Inflammatory macrophage (primary cell): ENCODE measurements at regions not wholly inside any gene's neighbourhood (a gene's known extent, or its start where the extent isn't known, plus 50 kb on each side); places are given as distances from the start of the nearest gene placed in this dataset.

Experiments used
- DNase-seq, 2 donors: peaks; one replicate each; pipeline ENCODE4 v3.0.0-alpha.2; 2020 to 2022

- DNase-seq = no peak
Measured at GRCh38 chr18:14905350-14905749, 157.4 kb downstream of the ANKRD30B start.

- DNase-seq = no peak
Measured at GRCh38 chr18:14905979-14906378, 158.0 kb downstream of the ANKRD30B start.

DNA sequence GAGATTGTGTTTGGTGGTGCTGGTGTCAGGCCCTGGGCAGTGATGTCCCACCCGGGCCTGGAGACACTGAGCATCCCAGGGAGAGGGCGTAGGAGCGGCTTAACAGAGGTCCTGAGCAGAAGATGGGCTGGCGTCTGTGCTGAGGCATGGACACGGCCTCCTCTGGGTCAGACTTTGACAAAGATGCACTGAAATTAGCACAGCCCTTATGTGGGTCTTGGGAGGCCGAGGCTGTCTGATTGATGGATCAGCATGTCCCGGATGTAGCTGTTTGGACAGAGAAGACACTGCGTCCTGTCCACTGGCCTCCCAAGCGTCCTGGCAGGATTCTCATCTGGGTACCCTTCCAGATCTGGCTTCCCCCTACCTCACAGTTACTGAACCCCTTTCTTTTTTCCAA, 159.4 kb downstream of the ANKRD30B start:
- no peak for DNase-seq

GRCh38 chr18:14908541-14908940, 160.6 kb downstream of the ANKRD30B start:
- no peak for DNase-seq

GRCh38 chr18:14912967-14913366, 165.0 kb downstream of the ANKRD30B start:
- no peak for DNase-seq

DNA sequence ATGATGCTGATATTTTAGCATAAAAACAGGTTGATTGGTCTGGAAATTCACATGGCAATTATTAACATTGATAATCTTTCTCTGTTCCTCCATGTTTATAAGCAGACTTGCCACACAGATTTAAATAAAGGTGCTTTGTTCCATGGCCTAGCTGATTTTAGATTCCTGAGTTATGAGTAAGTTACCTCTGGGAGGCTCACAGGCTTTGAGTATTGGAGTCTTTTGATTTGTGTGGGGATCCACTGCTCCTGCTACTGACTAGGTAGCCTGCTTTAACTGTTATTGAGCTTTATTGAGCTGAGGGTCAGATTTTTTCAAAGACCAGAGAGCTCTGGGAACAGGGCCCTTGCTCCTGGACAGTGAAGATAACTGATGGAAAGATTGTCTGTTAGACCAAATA, 166.1 kb downstream of the ANKRD30B start:
- DNase-seq = no peak

- no peak for DNase-seq
Measured at GRCh38 chr18:14914771-14915170, 166.8 kb downstream of the ANKRD30B start.

DNA sequence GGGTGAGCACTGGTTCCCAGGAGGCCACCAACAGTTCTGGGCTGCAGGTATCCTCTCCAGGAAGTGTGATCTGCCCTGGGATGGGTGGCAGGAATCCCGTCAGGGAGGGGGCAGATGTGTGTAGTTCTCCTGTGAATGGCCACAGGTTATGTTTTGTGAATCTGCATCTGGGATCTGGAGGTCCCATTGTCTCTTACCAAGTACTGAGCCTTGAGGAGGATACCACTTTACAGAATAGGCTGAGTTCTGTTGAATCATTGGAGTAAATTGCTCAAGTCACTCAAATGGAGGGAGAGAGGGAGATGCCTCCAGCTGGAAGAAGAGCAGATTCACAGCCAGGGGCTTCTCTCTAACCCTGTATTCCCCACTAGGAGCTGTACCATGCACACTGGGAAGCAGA, 168.2 kb downstream of the ANKRD30B start:
- DNase-seq = no peak

GRCh38 chr18:14916851-14917250, 168.9 kb downstream of the ANKRD30B start:
- no peak for DNase-seq

- DNase-seq = no peak
Measured at GRCh38 chr18:14917311-14917710, 169.3 kb downstream of the ANKRD30B start.

- DNase-seq = no peak
Measured at GRCh38 chr18:14919666-14920065, 171.7 kb downstream of the ANKRD30B start.

- no peak for DNase-seq
Measured at GRCh38 chr18:14921031-14921430, 173.1 kb downstream of the ANKRD30B start.

- DNase-seq = no peak
Measured at GRCh38 chr18:14921547-14921946, 173.6 kb downstream of the ANKRD30B start.

DNA sequence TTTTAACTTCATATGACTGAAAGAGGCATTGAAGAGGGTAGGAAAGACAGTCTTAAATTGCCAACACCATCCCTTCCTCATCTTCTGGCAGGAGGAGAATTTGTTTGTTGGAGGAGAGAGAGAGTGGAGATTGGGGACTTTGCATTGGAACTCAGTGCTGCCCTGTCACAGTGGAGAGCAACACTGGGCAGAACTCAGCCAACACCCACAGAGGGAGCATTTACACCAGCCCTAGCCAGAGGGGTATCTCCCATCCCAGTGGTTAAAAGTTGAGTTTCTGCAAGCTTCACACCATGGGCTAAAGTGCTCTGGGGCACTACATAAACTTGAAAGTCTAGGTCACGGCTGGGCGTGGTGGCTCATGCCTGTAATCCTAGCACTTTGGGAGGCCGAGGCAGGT, 174.1 kb downstream of the ANKRD30B start:
- no peak for DNase-seq

DNA sequence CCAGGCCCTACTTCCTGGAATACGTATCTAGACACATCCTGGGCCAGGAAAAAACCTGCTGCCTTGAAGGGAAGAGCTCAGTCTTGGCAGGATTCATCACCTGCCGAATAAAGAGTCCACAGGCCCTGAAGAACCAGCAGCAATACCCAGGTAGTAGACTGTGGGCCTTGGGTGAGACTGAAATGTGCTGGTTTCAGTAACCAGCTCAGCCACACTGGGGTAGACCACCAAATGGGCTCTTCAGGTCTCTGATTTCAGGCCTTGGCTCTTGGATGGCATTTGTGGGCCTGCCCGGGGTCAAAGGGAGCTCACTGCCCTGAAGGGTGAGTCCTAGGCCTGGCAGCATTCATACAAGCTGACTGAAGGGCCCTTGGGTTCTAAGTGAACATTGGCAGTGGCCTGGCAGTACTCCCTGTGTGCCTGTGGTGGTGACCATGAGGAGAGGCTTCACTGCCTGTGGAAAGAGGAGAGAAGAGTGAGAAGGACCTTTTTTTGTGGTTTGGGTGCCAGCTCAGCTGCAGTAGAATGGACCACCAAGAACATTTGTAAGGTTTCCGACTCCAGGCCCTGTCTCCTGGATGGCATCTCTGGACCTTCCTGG, 175.1 kb downstream of the ANKRD30B start:
- no peak for DNase-seq

GRCh38 chr18:14924226-14924625, 176.3 kb downstream of the ANKRD30B start:
- DNase-seq = no peak

DNA sequence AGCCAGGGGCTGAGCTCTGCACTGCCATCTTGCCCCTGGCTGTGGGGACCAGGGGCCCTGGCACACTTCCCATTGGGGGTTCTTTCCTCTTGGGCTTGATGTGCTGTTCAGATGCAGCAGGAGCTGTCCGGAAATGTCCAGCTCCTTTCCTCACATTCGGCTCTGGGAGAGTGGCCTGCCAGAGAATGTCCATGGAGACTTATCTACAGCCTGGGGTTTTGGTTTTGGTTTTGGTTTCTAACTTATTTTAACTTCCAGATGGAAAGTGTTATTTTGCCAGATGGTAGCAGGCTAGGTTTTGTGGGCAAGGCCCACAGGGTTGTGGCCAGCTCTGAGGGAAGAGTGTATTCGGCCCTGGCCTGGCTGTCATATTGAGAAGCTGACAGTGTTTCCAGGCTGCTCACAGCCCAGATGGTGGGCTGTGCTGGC, 177.3 kb downstream of the ANKRD30B start:
- no peak for DNase-seq

- DNase-seq = no peak
Measured at GRCh38 chr18:14927701-14928100, 179.7 kb downstream of the ANKRD30B start.

DNA sequence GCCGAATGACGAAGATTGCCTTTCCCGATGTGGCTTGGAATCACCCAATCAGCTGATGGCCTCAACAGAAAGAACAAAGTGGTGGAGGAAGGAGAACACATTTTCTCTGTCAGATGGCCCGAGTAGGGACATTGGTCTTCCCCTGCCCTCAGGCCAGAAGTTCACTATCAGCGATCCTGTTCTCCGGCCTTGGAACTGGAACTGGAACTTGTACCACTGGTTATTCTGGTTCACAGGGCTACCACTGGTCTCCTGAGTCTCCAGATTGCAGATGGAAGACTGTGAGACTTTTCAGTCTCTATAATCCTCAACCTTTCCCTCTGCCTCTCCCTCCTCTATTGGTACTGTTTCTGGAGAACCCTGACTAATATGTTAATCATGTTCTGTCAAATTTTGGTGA, 180.4 kb downstream of the ANKRD30B start:
- DNase-seq = no peak

DNA sequence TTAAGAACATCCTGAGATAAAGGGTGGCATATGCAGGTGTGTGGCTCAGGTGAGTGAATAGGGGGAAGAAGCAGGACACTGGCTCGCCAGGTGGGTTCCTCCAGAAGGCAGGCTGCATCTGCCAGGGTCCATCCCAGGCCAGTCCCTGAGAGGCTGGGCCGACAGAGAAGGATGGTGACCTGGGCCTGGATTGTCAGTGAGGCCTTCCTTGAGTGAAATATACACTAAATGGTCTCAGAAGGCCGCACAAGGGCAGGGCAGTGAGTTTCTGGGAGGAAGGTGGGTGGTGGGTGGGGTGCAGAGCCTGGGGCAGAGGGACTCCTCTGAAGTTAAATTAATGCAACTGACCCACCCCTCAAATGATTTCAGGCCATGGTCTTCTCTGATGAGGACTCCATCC, 182.1 kb downstream of the ANKRD30B start:
- DNase-seq = no peak

DNA sequence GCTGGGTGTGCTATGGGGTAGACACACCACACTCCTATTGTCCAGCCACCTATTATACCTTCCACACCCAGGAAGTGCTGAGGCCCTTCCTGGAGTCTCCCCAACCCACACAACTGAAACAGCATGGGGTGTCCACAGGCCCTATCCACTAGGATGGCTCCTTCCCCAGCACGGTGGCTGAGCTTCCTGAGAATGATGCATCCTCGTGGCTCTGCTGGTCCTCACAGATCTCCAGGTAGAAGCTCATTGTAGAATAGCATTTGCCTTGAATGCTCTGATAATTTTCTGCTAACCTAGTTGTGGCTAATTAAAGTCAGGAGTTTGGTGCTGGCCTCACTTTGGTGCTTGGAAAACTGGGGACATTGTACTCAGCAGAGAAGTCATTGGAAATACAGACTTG, 182.6 kb downstream of the ANKRD30B start:
- no peak for DNase-seq

- DNase-seq = no peak
Measured at GRCh38 chr18:14933049-14933851, 185.3 kb downstream of the ANKRD30B start.

DNA sequence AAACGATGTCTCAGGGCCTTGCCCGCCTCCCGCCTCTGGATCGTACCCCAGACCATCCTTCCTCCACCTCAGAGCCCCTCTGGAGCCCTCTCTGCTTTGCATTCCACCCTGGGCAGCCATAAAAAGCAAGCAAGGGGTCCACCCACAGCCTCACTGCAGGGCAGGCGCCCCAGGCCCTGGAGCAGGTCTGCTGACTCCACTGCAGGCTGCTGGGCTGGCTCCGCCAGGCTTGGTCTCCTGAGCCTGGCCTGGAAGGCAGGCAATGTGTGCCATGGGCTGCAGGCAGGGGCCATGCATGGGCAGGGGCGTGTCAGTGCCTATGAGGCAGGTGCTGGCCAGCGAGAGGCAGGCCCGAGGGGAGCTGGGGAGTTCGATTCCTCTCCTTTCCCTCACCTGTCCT, 186.0 kb downstream of the ANKRD30B start:
- DNase-seq = no peak

- DNase-seq = no peak
Measured at GRCh38 chr18:14935210-14935609, 187.2 kb downstream of the ANKRD30B start.

GRCh38 chr18:14936313-14936712, 188.3 kb downstream of the ANKRD30B start:
- no peak for DNase-seq
